ENCODE measurements at regions not wholly inside any gene's neighbourhood (a gene's known extent, or its start where the extent isn't known, plus 50 kb on each side); places are given as distances from the start of the nearest gene placed in this dataset.

DNA sequence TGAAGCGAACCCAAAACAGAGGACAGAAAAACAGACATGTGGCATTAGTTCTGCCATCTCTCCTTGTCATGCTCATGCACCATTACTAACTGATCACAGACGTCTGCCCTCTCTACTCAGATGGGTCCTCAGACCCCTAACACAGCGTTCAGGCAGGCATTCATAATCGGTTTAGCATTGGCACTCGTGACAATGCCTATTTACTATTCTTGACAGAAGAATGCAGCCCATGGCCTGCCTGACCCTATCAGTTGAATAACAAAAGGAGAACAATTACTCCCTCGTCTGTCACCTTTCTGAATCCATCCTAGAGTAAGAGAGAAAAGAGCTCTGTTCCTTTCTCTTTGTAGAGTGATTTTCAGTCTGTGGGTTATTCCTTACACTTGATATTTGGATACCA is 194.6 kb upstream of the PHYHIPL start:
- no peak for TF ChIP-seq CTCF (IDR thresholded peaks at IDR 0.05)
- no peak for TF ChIP-seq EZH2 (IDR thresholded peaks at IDR 0.05; ENCODE audit: borderline replicate concordance, insufficient read depth, low read depth, low read length, poor library complexity, severe bottlenecking)

All from B cell (primary cell).